Colon (tissue), 2 donors: ENCODE measurements at regions not wholly inside any gene's neighbourhood (a gene's known extent, or its start where the extent isn't known, plus 50 kb on each side); places are given as distances from the start of the nearest gene placed in this dataset.

Experiments used
- FAIRE-seq: peaks from 2 replicates; lab custom pipeline; 2012; peaks lifted over from hg19 to GRCh38; lab: Jason Lieb, UNC
- donor health status: control.
- donor health status: control.

DNA sequence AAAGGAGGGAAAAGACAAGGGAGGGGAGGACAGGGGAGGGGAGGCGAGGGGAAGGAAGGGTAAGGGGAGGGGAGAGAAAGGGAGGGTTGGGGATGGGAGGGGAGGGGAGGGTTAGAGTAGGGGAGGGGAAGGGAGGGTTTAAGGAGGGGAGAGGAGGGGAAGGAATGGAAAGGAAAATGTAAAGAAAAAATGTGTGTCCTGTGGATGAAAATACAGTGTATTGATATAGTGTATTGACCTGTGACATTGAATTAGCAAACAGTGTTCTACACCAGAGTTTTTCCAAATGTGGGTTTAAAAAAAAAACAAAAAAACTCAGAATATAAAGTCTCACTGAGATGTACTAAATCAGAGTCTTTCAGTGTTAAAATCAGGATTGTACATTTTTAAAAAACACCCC is 1279.8 kb upstream of the ADGRL2 start:
- no peak for FAIRE-seq

DNA sequence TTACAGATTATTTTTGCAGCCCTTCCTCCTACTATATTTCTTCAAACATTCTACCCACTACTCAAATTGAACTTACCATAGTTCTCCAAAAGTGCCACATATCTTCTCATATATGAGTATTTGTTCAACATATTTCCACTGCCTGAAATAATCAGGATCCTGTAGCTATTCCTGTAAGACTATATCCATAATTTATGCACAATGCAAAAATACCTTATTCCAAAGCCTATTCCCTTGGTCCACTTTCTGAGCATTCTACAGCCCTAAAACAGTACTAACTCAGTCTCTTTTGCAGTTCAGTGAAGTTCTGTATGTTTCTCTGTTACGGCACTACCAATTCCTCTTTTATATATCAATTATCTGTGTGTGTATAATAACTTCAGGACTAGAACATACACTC is 1283.7 kb upstream of the ADGRL2 start:
- FAIRE-seq, result no peak

DNA sequence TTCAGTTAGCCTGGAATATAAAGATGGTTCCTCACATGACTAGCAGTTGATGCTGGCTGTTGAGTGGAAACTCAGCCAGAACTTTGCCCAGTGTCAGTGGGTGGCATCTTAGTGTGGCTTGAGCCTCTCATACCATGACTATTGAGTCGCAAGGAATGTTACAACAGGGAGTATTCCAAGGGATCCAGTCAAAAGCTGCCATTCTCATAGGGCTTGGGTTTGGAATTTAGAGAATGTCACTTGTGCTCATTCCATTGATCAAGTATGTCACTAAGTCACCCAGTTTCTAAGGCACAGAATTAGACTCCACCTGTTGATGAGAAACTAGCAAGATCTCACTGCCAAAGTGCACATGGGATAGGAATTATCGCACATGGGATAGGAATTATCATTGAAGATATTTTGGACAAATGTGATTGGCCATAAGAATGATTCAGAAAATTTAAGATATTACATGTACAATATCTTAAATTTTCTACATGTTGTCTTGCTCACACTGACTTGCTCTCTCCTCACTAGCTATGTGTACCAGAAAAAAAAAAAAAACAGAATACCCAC is 1290.7 kb upstream of the ADGRL2 start:
- FAIRE-seq, result no peak

DNA sequence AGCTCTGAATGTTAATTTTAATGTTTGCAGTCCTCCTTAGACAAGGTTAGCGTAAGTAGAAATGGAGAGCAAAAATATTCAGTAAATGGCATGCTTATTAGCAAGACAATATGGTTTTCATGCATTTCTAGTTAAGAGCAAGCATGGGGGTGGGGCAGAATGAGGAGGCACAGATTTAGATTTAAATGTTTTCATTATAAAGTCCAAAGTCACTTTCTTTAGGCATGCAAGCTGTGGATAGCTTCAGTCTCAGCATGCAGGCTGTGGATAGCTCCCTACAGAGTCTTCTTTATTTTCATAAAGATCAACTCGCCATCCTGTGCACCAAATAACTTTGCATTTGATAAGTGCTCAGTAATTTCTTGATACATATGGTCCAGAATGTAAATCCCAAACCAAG is 1294.5 kb upstream of the ADGRL2 start:
- no peak for FAIRE-seq

DNA sequence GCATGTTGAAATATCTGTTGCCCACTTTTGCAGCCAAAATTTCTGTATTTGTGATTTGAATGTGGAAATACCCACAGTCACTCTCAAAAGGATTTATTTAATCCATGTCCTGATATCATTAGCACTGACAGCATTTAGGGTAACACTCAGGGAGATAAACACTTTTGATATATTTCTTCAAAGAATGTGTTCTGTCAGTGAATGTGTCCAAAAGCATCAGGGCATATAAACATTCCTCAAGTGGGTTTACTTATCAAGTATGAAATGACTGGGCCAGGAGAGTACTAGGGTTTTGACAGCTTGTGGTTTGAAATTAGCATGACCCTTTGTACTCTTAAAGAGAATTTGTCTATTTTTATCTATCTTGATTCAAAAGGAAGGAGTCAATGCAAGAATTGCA is 1302.1 kb upstream of the ADGRL2 start:
- no peak for FAIRE-seq

DNA sequence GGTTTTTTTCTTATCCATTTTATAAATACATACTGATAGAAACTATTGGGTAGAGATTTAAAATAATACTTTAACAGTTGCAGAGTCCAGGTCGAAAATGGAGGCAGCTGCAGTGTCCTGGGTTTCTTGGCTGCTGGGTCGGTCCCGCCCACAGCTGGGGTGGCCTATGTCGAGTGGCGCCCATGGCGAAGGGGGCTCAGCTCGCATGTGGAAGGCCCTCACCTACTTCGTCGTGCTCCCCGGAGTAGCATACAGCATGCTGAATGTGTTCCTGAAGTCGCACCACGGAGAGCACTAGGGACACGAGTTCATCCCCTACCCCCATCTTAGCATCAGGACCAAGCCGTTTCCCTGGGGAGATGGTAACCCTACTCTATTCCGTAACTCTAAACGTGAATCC is 1304.9 kb upstream of the ADGRL2 start:
- no peak for FAIRE-seq

DNA sequence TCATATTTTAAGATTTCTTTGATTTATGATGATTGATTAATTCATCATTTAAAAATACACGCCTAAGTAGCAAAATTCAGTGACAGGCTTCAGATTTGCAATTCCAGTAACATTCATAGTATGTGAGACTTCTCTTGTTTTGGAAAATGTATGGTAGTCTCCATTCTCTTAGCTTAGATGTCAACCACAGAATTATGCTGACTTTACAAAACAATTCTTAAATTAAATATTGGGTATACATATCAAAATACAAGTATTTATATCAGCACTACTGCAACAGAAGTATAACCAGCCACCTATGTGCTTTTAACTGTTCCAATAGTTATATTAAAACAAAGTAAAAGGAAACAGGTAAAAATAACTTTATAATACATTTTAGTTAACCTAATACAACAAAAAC is 1328.6 kb upstream of the ADGRL2 start:
- FAIRE-seq, result no peak

DNA sequence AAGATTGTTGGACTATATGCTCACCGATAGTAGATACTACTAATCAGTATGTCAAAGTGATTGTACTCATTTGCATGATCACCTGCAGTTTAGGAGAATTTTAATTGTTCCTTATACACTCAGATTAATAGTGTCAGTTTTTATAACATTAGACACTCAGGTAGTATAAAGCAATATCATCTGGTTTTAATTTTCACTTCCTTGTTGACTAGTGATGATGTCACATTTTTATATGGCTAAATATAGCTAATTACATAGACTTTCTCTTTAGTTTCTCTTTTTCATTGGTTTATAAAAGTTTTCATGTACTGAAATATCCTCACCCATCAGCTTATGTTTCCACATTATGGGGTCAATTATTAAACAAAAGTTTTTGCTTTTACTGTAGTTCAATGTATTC is 1332.4 kb upstream of the ADGRL2 start:
- no peak for FAIRE-seq

DNA sequence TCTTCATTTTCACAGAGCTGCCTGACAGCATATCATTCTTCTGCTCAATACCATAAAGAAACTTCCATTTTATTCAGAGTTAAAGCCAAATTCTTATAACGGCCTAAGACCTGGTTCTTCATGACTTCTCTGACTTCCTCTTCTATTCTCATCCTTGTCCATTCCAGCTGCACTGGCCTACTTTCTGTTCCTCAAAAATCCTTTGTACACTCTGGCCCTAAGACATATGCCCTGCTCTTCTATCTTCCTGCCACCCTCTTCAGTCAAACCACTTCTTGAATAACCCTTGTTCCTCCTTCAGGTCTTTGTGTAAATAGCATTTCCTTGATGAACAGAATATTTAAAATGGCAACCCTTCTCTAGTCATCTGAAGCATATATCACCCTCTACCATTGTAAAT is 1338.7 kb upstream of the ADGRL2 start:
- no peak for FAIRE-seq

DNA sequence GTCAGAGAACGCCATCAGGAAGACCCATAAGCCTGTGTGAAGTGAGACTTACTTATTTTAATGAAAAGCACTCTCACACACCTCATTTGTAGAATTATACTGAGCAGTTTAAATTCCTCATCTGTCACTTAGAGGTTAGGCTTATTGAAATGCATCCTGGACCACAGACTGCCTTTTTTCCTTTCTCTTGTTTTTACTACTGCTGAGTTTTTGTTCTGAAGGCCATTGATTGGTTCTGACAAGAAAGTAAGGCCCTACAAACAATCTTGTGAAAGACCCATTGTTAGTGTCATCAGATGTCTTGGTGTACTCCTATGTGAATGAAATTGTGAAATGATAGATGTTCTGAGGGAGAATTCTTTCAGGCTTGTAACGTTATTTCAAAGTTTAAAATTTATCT is 1343.3 kb upstream of the ADGRL2 start:
- no peak for FAIRE-seq

DNA sequence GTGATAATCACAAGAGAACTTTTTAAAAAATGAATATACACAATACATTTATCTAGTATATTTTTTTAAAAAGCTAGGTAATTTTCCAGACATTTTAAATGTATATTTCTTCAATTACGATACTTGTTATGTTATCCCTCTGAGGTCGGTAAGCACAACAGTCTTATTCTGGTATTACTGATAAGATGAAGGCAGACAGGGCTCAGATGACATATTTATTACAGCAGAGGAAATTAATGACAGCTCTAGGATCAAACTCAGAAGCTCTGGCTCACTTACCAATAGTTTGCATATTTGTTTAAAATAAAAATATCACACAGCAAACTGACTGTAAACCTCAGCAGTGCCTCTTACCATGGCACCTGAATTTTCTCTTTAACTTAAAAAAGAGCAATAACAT is 1347.0 kb upstream of the ADGRL2 start:
- FAIRE-seq, result no peak

DNA sequence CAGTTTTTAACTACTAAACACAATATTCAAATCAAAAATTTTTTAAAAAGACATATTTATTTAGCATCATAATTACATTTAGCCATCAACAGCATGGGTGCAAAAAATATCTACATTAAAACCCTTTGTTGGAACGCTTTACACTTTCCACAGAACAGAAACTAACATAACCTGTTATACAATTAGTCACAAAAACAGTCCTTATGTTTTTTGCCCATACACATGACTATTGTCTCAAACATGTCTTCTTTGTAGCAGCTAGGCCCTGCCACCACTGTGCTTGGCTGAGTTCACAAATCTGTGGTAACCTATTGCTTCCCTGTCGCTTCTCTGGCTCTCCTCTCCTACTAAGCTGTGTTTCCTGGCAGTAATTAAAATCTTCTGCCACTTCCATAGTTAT is 1350.0 kb upstream of the ADGRL2 start:
- FAIRE-seq, result no peak

DNA sequence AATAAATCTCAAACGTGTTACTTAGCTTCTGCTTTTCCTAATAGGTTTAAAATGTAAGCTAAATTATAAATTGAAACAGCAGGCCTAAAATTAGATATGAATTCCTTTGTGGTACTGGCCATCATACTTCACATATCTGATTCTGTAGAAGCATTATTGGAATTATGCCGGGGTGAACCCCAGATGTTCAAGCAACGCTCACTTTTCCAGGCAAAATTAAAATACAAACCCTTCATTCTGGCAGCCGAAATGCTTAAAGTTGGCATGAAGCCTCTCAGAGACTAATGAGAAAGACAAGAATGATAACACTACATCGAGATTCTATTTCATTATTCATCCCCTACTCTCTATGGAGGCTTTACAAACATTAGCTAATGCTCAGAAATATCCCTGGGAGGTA is 1352.7 kb upstream of the ADGRL2 start:
- no peak for FAIRE-seq

DNA sequence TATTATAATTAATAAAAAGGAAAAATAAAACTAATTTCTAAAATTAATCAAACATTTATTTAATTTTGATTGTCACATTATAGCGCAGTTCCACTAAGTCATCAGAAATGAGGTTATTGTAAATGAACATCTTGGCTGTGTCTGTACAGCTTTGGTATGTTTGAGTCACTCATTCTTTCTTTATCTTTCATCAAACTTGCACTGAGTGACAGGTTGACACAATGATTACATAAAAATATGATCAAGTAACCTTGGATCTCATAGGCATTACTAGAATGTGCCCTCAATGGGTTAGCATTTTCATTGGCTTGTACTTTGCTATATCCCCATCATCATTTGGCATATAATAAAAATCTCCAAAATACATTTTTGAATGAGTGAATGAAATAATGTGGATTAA is 1353.2 kb upstream of the ADGRL2 start:
- no peak for FAIRE-seq

DNA sequence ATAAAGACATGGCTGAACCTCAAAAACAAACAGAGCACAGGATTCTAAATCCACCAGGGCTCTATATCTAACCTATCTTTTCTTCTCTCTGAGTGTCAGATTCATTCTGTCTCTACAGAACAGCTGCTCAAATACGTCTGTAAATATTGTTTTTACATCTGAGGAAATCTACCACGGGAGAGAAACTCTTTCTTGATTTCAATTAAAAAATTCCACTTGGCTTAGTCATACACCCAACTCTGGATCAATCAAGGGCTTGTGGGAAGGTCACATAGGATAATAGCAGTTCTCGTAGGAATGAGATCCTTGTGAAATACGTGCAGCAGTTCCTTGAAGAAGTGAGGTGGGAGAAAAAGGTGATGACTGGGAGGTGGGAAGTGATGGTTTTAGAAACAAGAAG is 1355.7 kb upstream of the ADGRL2 start:
- FAIRE-seq, result no peak

DNA sequence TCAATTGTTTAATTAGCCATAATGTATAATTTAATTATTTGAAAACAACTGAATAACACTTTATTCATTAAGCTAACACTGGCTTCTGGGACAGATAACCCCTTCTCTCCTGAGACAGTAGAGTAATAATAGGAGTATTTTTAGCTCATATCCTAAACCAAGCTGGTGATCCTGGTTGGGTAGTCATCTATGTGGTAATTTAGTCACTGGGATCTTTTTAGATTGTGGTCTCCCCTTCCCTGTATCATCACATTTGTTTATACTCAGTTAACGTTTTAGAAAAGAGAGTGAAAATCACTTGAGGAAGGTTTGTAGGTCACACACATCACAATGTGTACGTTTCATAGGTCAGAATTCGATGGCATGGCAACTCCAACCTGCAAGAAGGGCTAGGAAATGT is 1356.6 kb upstream of the ADGRL2 start:
- FAIRE-seq, result no peak

DNA sequence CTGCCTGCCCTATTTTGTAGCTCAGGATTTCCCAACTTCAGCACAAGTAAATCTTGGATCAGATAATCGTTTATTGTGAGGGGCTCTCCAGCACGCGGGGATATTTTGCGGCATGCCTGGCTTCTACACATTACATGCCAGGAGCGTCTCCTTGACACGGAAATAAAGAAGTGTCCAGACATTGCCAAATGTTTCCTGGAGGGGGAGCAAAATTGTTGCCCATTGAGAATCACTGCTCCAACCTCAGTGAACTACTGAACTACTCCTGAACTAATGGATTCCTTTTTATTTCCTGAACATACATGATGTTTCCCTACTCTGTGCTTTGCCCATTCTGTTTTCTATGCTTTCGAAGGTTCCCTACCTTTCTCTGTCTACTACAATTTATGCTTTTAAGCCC is 1359.1 kb upstream of the ADGRL2 start:
- FAIRE-seq, result no peak

DNA sequence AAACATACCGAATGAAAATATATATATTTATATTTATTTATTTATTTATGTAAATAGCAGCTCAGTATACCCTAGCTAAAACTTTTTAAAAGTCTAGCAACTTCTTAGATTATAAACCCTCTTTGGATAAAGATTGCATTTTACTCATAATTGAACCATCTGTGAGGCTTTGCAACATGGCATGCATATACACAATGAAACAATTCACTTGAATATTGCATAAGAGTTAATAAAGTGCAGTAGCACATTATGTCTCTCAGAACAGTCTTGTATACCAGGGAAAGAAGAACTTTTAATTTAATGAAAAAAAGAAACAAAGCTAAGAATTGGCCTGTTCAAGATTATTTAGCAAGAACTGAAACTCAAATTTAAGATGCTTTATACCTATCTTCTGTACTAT is 1363.9 kb upstream of the ADGRL2 start:
- FAIRE-seq, result no peak

DNA sequence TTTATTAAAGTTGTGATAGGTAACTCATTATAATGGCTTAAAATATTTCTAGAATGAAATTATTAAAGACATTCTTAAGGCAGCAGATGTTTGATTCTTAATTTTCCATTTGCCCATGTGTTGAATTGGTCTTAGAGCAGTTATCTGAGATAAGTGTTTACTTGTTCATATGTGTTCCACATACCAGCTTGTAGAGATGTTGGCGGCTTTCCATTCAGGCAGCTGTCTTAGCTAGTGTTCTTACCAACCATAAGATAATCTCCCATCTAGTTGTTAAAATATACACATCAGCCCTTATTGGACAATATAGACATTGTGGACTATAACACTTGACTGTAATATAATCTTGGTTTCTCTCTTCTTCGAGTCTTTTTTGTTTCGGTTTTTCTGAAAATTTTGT is 1372.9 kb upstream of the ADGRL2 start:
- FAIRE-seq, result no peak

DNA sequence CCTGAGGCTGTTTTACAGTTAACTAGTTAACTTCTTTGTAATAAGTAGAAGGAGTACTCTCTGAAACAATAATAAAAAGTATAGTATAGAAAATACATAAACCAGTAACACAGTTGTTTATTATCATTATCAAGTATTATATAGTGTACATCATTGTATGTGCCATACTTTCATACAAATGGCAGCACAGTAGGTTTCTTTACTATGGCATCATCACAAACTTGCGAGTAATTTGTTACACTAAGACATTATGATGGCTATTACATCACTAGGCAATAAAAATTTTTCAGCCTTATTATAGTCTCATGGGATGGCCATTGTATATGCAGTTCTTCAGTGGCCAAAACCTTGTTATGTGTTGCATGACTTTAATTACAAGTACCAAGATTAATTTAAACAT is 1376.5 kb upstream of the ADGRL2 start:
- FAIRE-seq, result no peak

DNA sequence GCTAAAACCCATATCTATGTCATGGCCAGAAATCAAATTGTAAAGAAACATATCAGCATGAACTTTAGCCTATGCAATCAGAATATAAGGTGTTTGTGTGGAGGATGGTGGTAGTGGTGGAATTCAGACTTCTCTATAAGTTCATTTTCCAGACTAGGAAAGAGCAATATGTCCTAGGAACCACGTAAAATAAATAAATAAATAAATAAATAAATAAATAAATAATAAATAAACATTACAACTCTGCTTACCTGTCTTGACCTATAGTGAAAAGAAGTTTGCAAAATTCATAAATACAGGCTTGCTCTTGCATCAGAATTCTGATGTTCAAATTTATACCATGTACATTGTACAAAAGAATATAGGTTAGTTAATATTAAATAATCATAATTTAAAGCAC is 1382.6 kb upstream of the ADGRL2 start:
- FAIRE-seq, result no peak

DNA sequence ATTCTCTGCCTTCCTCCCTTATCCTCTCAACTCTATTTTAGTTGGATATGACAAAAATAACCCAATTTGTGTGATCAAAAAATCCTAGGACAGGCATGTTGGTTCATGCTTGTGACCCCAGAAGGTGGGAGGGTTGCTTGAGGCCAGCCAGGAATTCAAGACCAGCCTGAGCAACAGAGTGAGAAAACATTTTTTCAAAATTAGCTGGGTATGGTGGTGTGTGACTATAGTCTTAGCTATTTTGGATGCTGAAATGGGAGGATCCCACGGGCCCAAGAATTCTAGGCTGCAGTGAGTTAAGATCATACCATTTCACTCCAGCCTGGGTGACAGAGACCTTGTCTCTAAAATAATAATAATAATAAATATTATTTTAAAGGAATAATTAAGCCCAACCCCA is 1383.1 kb upstream of the ADGRL2 start:
- no peak for FAIRE-seq

DNA sequence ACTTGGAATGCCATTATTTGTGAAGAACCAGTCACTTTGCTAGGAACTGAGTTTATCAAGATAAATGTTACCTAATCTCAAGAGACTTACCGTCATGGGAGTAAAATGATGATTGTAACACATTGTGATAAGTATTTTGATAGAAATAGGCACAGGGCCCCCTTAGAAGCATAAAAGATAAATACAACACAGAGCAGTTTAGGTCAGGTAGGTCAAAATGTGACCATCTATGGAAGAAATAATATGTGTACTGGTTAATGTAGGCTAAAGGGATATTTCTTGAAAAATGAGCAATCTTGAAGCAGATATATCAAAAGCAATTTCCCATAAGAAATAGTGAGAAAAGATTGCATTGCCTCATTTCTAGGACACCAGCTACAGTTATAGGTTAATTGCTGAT is 1386.8 kb upstream of the ADGRL2 start:
- FAIRE-seq, result no peak

DNA sequence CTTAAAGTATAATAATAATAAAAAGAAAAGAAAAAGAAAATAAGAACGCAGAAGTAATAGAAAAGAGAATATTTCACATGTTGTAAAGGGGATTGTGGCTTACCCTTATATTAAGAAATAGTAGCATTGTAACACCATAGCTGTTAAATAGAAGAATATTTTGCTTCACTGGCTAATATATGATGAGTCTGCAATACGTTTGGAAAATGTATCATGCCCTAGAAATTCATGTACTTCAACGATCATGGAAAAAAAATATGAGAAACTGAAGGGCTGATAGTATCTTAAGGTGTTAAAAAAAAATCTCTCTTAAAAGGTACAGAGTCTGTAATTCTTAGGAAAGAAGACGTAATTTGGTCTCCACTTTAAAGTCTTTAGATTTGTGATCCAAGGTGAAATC is 1390.5 kb upstream of the ADGRL2 start:
- FAIRE-seq, result no peak

DNA sequence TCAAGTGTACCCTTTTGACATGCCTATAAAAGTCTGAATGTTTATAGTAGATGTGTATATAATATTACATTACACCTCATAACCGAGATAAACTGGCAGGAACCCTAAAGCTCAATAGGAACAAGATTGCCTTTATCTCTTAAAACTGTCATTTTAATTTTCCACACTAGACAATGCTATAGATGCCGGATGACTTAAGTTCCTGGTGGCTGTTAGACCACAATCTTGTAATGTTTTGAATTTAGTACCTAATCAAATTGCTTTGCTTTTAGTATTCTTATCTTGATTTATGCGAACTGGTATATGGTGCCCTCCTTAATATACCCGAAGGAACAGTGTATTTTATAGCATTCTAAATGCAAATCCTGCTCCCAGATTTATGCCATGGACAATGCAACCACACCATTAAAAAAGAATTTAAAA is 1397.0 kb upstream of the ADGRL4 start:
- FAIRE-seq, result no peak
